ENCODE measurements at regions not wholly inside any gene's neighbourhood (a gene's known extent, or its start where the extent isn't known, plus 50 kb on each side); places are given as distances from the start of the nearest gene placed in this dataset.

DNA sequence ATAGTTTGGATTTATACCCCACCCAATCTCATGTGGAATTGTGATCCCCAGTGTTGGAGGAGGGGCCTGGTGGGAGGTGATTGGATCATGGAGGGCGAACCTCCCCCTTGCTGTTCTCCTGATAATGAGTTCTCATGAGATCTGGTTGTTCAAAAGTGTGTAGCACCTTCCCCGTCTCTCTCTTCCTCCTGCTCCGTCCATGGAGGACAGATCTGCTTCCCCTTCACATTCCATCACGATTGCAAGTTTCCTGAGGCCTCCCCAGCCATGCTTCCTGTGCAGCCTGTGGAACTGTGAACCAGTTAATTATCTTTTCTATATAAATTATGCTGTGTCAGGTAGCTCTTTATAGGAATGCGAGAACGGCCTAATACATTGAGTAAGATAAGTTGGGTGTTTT lies 518.8 kb upstream of the LCORL start:
- no peak overlapping the region for H3K27ac ChIP-seq (replicated peaks)
- H3K4me3 ChIP-seq (replicated peaks; ENCODE audit: insufficient read depth, low read length): no peak overlapping the region
- TF ChIP-seq GABPA (IDR thresholded peaks at IDR 0.05; ENCODE audit: low read depth): no peak
- TF ChIP-seq, protein P1, sequence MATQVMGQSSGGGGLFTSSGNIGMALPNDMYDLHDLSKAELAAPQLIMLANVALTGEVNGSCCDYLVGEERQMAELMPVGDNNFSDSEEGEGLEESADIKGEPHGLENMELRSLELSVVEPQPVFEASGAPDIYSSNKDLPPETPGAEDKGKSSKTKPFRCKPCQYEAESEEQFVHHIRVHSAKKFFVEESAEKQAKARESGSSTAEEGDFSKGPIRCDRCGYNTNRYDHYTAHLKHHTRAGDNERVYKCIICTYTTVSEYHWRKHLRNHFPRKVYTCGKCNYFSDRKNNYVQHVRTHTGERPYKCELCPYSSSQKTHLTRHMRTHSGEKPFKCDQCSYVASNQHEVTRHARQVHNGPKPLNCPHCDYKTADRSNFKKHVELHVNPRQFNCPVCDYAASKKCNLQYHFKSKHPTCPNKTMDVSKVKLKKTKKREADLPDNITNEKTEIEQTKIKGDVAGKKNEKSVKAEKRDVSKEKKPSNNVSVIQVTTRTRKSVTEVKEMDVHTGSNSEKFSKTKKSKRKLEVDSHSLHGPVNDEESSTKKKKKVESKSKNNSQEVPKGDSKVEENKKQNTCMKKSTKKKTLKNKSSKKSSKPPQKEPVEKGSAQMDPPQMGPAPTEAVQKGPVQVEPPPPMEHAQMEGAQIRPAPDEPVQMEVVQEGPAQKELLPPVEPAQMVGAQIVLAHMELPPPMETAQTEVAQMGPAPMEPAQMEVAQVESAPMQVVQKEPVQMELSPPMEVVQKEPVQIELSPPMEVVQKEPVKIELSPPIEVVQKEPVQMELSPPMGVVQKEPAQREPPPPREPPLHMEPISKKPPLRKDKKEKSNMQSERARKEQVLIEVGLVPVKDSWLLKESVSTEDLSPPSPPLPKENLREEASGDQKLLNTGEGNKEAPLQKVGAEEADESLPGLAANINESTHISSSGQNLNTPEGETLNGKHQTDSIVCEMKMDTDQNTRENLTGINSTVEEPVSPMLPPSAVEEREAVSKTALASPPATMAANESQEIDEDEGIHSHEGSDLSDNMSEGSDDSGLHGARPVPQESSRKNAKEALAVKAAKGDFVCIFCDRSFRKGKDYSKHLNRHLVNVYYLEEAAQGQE (IDR thresholded peaks at IDR 0.05; ENCODE audit: insufficient replicate concordance, low read depth): no peak
- TF ChIP-seq, protein P2, sequence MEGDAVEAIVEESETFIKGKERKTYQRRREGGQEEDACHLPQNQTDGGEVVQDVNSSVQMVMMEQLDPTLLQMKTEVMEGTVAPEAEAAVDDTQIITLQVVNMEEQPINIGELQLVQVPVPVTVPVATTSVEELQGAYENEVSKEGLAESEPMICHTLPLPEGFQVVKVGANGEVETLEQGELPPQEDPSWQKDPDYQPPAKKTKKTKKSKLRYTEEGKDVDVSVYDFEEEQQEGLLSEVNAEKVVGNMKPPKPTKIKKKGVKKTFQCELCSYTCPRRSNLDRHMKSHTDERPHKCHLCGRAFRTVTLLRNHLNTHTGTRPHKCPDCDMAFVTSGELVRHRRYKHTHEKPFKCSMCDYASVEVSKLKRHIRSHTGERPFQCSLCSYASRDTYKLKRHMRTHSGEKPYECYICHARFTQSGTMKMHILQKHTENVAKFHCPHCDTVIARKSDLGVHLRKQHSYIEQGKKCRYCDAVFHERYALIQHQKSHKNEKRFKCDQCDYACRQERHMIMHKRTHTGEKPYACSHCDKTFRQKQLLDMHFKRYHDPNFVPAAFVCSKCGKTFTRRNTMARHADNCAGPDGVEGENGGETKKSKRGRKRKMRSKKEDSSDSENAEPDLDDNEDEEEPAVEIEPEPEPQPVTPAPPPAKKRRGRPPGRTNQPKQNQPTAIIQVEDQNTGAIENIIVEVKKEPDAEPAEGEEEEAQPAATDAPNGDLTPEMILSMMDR (IDR thresholded peaks at IDR 0.05; ENCODE audit: insufficient read depth, low read length): no peak
- TF ChIP-seq POLR2AphosphoS5 (IDR thresholded peaks at IDR 0.05; ENCODE audit: low read depth): no peak
- no peak for TF ChIP-seq SPI1 (IDR thresholded peaks at IDR 0.05; ENCODE audit: borderline replicate concordance, low read depth)
- H3K27me3 ChIP-seq (ENCODE audit: insufficient read depth, poor library complexity, severe bottlenecking): no peaks in the 10 kb centered on the region
- DNase-seq (ENCODE audit: low read depth in 1 of 2, low spot score in 1 of 2): no peak

DNA sequence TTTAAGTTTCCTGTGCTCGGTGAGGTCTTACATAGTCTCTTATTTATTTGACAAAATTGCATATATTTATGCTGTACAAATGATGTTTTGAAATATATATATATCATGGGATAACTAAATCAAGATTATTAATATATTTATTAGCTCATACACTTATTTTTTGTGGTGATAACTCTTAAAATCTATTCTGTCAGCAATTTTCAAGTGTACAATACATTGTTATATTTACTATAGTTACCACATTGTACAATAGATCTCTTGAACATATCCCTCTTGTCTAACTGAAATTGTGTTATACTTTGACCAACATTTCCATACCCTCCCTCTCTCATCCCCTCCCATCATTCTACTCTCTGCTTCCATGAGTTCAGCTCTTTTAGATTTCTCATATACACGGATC lies 516.6 kb upstream of the LCORL start:
- Histone ChIP-seq H3K27me3 (ENCODE audit: insufficient read depth, poor library complexity, severe bottlenecking) (no peaks in the 10 kb centered on the region), H3K27ac (replicated peaks) (no peak overlapping the region), H3K4me3 (replicated peaks; ENCODE audit: insufficient read depth, low read length) (no peak overlapping the region)
- TF ChIP-seq, protein P1 (IDR thresholded peaks at IDR 0.05; ENCODE audit: insufficient replicate concordance, low read depth): no peak
- TF ChIP-seq GABPA (IDR thresholded peaks at IDR 0.05; ENCODE audit: low read depth): no peak
- TF ChIP-seq POLR2AphosphoS5 (IDR thresholded peaks at IDR 0.05; ENCODE audit: low read depth): no peak
- TF ChIP-seq SPI1 (IDR thresholded peaks at IDR 0.05; ENCODE audit: borderline replicate concordance, low read depth): no peak
- TF ChIP-seq, protein P2 (IDR thresholded peaks at IDR 0.05; ENCODE audit: insufficient read depth, low read length): no peak
- no peak for DNase-seq (ENCODE audit: low read depth in 1 of 2, low spot score in 1 of 2)

DNA sequence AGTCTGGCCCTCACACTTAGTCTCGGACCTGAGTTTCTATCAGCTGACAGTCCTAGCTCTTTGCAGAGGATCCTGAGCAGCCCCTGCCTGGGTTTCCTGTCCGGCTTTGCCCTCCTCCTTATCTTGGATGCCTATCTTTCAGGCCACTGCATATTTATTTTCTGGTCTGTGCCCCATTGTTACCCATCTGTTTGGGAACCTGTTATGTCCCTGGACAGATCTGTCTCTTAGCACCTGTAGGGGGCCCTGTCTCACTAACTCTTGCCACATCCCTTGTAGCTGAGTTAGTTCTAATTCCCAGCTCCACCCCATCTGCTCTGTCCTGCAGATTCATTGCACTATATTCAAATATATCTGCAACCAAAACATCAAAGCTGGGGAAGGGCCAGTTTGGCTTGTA lies 514.9 kb upstream of the LCORL start:
- no peak overlapping the region for H3K27ac ChIP-seq (replicated peaks)
- DNase-seq (ENCODE audit: low read depth in 1 of 2, low spot score in 1 of 2): no peak
- no peak overlapping the region for H3K4me3 ChIP-seq (replicated peaks; ENCODE audit: insufficient read depth, low read length)
- no peaks in the 10 kb centered on the region for H3K27me3 ChIP-seq (ENCODE audit: insufficient read depth, poor library complexity, severe bottlenecking)
- TF ChIP-seq POLR2AphosphoS5 (IDR thresholded peaks at IDR 0.05; ENCODE audit: low read depth) (no peak), GABPA (IDR thresholded peaks at IDR 0.05; ENCODE audit: low read depth) (no peak), SPI1 (IDR thresholded peaks at IDR 0.05; ENCODE audit: borderline replicate concordance, low read depth) (no peak)
- TF ChIP-seq, protein P1 (IDR thresholded peaks at IDR 0.05; ENCODE audit: insufficient replicate concordance, low read depth): no peak
- TF ChIP-seq, protein P2 (IDR thresholded peaks at IDR 0.05; ENCODE audit: insufficient read depth, low read length): no peak

Measured in HL-60 (cell line).